ENCODE measurements at regions not wholly inside any gene's neighbourhood (a gene's known extent, or its start where the extent isn't known, plus 50 kb on each side); places are given as distances from the start of the nearest gene placed in this dataset.

DNA sequence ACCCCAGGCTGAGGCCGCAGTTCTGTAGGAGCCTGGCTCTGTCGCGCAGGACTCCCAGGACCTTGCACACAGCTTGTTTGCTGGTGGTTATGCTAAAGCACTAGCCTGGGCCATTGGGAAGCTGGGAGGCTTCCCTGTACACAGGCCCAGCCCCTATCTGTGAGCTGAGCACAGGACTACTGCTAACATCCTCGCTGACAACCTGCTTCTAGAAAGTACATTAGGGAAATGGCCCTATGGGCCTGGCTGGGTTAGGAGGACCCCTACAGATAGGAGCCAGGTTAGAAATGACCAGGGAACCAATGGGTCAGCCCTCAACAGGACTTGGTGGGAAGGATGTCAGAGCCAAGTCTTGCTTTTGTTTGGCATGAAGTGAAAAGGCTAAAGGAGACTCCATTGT is 219.4 kb upstream of the LNX1 start:
- DNase-seq (ENCODE audit: low read depth): no peak
- TF ChIP-seq, protein P1, sequence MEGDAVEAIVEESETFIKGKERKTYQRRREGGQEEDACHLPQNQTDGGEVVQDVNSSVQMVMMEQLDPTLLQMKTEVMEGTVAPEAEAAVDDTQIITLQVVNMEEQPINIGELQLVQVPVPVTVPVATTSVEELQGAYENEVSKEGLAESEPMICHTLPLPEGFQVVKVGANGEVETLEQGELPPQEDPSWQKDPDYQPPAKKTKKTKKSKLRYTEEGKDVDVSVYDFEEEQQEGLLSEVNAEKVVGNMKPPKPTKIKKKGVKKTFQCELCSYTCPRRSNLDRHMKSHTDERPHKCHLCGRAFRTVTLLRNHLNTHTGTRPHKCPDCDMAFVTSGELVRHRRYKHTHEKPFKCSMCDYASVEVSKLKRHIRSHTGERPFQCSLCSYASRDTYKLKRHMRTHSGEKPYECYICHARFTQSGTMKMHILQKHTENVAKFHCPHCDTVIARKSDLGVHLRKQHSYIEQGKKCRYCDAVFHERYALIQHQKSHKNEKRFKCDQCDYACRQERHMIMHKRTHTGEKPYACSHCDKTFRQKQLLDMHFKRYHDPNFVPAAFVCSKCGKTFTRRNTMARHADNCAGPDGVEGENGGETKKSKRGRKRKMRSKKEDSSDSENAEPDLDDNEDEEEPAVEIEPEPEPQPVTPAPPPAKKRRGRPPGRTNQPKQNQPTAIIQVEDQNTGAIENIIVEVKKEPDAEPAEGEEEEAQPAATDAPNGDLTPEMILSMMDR (IDR thresholded peaks at IDR 0.05; ENCODE audit: low read depth, low read length, missing control alignments): no peak
- H3K4me3 ChIP-seq (ENCODE audit: low read depth, low read length): no peak overlapping the region

DNA sequence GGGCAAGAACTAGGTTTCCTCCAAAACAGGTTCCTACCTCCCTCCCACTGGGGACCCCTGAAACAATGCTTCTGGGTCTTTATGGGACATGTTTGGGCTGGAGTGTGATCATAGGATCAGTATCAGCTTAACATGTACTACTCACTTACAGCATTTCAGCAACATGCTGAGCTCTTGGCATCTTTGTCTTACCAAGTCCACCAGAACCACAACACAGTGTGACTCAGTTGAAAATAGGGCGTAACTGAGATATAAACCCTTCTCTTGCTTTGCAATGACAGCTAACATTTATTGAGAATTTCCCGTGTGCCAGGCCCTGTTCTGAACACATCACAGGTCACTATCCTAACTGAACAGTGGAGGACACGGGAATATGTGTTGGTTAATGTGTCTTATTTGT is 218.5 kb upstream of the LNX1 start:
- TF ChIP-seq, protein P1 (IDR thresholded peaks at IDR 0.05; ENCODE audit: low read depth, low read length, missing control alignments): no peak
- no peak for DNase-seq (ENCODE audit: low read depth)
- H3K4me3 ChIP-seq (ENCODE audit: low read depth, low read length): no peak overlapping the region

DNA sequence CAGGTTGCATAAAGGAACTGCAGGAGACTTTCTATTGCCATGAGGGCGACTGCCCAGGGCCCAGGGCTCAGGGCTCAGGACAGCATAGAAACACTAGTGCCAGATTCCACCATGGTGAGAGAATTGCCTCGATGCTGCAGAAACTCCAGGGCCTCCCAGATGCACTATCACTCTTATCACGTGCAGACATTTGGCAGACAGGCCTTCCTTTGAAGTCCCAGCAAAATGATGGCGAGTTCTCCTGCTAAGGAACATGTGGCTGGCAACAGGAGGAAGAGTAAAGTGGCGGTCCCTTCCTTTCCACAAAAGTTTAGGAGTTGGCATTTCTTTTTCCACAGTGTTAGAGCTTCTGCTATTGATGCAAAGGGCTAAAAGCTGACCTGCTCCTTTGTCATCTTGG is 214.0 kb upstream of the LNX1 start:
- no peak overlapping the region for H3K4me3 ChIP-seq (ENCODE audit: low read depth, low read length)
- TF ChIP-seq, protein P1 (IDR thresholded peaks at IDR 0.05; ENCODE audit: low read depth, low read length, missing control alignments): no peak
- DNase-seq (ENCODE audit: low read depth): no peak

DNA sequence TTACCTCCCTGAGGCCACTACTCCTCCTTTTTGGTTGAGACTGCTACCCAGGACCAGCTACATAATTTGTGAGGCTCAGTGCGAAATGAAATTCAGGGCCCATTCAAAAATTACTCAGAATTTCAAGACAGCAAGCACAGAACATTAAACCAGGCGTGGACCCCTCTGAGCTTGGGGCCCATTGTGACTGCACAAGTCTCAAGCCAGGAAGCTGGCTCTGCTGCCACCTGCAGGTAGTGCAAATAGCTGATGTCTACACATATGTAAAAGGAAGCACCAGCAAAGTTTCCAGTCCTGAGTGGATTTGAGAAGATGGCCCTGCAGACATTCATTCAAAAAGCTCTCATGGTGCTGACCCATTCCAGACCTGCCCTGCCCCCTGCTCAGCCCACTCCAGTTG is 213.4 kb upstream of the LNX1 start:
- peak; percentile 19 for DNase-seq (ENCODE audit: low read depth)
- TF ChIP-seq, protein P1 (IDR thresholded peaks at IDR 0.05; ENCODE audit: low read depth, low read length, missing control alignments): peak; percentile 77
- H3K4me3 ChIP-seq (ENCODE audit: low read depth, low read length): no peak overlapping the region

DNA sequence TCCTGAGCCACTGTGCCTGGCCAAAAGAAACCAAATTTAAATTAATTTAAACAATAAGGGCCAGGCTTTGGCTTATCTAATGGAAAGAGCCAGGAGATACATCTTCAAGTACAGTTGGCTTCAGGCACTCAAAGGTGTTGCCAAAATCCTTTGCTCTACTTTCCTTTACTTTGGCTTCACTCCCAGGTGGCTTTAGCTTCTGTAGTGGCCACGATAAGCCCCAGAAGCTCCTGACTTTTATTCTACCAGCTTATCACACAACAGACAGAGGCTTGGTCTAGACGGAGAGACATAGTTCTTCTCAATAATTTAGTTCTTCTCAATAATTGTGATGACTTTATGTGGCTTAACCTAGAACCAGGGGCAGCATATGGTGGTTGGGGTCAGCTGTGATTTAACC is 211.2 kb upstream of the LNX1 start:
- no peak for DNase-seq (ENCODE audit: low read depth)
- TF ChIP-seq, protein P1 (IDR thresholded peaks at IDR 0.05; ENCODE audit: low read depth, low read length, missing control alignments): no peak

DNA sequence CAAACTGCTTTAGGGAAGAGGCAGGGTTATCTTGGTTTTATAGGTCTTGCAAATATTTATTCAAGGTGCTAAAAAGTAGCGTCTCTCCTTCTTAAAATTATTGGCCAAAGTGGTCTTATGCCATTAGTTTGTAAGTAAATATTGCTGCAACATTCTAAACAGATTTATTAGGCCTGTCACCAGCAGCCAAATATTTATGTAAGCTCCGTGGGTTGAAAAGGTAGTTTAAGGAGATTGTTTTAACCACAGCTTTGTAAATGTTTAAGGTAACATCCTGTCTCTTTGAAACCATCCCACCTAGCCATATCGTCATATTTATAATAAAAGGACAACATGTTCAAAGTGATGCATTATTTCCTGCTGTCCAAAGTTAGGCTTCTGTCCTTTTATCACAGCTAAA is 210.1 kb upstream of the LNX1 start:
- DNase-seq (ENCODE audit: low read depth): no peak
- H3K4me3 ChIP-seq (ENCODE audit: low read depth, low read length): no peak overlapping the region
- TF ChIP-seq, protein P1 (IDR thresholded peaks at IDR 0.05; ENCODE audit: low read depth, low read length, missing control alignments): no peak

More for the DNA sequence above, 211.2 kb upstream of the LNX1 start:
- no peak overlapping the region for H3K4me3 ChIP-seq (ENCODE audit: low read depth, low read length)

DNA sequence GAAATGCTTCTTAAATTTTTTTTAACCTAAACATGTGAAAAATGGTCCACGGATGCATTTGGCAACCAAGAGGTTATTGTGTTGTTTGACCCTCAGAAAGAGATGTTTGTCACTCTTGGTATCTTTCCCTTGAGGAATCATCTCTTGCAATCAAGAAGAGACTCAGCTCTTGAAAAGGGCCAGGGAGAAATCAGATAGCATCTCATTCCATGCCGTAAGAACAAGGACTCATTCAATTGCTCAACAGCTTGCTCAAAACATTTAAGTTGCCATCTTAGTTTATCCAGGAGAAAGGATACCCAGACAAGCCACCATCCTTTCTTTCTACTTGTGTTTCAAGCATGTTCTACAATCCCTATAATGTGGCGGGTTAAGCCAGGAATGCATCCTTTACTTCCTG is 209.5 kb upstream of the LNX1 start:
- TF ChIP-seq, protein P1 (IDR thresholded peaks at IDR 0.05; ENCODE audit: low read depth, low read length, missing control alignments): no peak
- H3K4me3 ChIP-seq (ENCODE audit: low read depth, low read length): no peak overlapping the region
- no peak for DNase-seq (ENCODE audit: low read depth)
